ENCODE measurements at regions not wholly inside any gene's neighbourhood (a gene's known extent, or its start where the extent isn't known, plus 50 kb on each side); places are given as distances from the start of the nearest gene placed in this dataset.

DNA sequence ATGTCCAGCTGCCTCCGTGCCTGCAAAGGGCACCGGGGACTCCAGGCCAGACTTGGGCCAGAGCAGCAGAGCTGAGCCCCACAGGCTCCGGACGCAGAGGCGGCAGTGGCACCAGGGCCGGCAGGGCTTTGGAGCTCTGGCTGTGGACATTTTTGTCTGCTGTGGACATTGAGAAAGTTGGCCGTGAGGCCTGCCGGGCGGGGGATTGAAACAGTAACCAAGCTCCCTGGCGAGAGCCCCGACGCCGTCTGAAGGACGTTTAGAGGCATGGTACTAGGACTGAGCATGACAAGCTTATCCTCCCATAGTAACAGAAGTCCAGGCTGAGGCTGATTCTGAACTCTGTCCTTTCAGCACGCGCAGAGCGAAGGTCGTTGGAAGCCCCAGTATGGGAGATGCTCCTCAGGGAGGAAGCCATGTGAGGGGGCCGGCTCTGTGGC lies 323.8 kb downstream of the AMY1C start:
- TF ChIP-seq, protein P1, sequence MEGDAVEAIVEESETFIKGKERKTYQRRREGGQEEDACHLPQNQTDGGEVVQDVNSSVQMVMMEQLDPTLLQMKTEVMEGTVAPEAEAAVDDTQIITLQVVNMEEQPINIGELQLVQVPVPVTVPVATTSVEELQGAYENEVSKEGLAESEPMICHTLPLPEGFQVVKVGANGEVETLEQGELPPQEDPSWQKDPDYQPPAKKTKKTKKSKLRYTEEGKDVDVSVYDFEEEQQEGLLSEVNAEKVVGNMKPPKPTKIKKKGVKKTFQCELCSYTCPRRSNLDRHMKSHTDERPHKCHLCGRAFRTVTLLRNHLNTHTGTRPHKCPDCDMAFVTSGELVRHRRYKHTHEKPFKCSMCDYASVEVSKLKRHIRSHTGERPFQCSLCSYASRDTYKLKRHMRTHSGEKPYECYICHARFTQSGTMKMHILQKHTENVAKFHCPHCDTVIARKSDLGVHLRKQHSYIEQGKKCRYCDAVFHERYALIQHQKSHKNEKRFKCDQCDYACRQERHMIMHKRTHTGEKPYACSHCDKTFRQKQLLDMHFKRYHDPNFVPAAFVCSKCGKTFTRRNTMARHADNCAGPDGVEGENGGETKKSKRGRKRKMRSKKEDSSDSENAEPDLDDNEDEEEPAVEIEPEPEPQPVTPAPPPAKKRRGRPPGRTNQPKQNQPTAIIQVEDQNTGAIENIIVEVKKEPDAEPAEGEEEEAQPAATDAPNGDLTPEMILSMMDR (IDR thresholded peaks at IDR 0.05) = no peak
- TF ChIP-seq POLR2A (IDR thresholded peaks at IDR 0.05) = no peak

Data from testis (tissue), 2 donors.